ENCODE measurements at regions not wholly inside any gene's neighbourhood (a gene's known extent, or its start where the extent isn't known, plus 50 kb on each side); places are given as distances from the start of the nearest gene placed in this dataset.
A peak's percentile ranks its signal among the peaks of the same experiment; 100 is the strongest.

- no peak for DNase-seq (ENCODE audit: low read depth)
- H3K4me3 ChIP-seq (ENCODE audit: control insufficient read depth, low read depth, low read length): no peak overlapping the region
- TF ChIP-seq, protein P1, sequence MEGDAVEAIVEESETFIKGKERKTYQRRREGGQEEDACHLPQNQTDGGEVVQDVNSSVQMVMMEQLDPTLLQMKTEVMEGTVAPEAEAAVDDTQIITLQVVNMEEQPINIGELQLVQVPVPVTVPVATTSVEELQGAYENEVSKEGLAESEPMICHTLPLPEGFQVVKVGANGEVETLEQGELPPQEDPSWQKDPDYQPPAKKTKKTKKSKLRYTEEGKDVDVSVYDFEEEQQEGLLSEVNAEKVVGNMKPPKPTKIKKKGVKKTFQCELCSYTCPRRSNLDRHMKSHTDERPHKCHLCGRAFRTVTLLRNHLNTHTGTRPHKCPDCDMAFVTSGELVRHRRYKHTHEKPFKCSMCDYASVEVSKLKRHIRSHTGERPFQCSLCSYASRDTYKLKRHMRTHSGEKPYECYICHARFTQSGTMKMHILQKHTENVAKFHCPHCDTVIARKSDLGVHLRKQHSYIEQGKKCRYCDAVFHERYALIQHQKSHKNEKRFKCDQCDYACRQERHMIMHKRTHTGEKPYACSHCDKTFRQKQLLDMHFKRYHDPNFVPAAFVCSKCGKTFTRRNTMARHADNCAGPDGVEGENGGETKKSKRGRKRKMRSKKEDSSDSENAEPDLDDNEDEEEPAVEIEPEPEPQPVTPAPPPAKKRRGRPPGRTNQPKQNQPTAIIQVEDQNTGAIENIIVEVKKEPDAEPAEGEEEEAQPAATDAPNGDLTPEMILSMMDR (conservative IDR thresholded peaks at IDR 0.05; ENCODE audit: control insufficient read depth, insufficient read depth, low read depth, low read length): no peak
These were observed 481.8 kb downstream of the MTRR start for GRCh38 chr5:8350644-8351339.

GRCh38 chr5:8355981-8356380, 487.0 kb downstream of the MTRR start:
- DNase-seq (ENCODE audit: low read depth): no peak
- no peak overlapping the region for H3K4me3 ChIP-seq (ENCODE audit: control insufficient read depth, low read depth, low read length)
- TF ChIP-seq, protein P1 (conservative IDR thresholded peaks at IDR 0.05; ENCODE audit: control insufficient read depth, insufficient read depth, low read depth, low read length): no peak

- TF ChIP-seq, protein P1 (conservative IDR thresholded peaks at IDR 0.05; ENCODE audit: control insufficient read depth, insufficient read depth, low read depth, low read length): no peak
- no peak for DNase-seq (ENCODE audit: low read depth)
- no peak overlapping the region for H3K4me3 ChIP-seq (ENCODE audit: control insufficient read depth, low read depth, low read length)
These were observed 491.1 kb downstream of the MTRR start for GRCh38 chr5:8360012-8360411.

- TF ChIP-seq, protein P1 (conservative IDR thresholded peaks at IDR 0.05; ENCODE audit: control insufficient read depth, insufficient read depth, low read depth, low read length): no peak
- no peak for DNase-seq (ENCODE audit: low read depth)
- H3K4me3 ChIP-seq (ENCODE audit: control insufficient read depth, low read depth, low read length): no peak overlapping the region
These were observed 493.5 kb downstream of the MTRR start for GRCh38 chr5:8362495-8362894.

DNA sequence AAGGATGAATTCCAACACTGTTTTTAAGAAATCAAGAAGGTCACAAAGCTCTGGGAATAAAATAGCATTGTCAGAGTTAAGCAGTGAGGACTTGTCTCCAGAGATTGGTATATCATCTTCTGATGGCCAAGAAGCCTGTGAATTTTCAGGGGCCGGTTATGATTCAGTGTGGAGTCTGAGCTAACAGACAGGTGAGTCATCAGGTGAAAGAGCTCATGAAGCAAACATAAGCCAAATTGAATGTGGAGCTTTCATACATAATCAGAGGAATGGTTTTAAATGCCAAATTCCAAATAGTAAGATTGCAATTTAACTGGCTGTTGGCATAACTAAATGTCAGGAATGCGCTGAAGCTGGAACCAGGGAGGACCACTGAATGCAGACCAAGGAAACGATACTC, 494.2 kb downstream of the MTRR start:
- no peak overlapping the region for H3K4me3 ChIP-seq (ENCODE audit: control insufficient read depth, low read depth, low read length)
- peak; percentile 11 for DNase-seq (ENCODE audit: low read depth)
- TF ChIP-seq, protein P1 (conservative IDR thresholded peaks at IDR 0.05; ENCODE audit: control insufficient read depth, insufficient read depth, low read depth, low read length): no peak

- TF ChIP-seq, protein P1 (conservative IDR thresholded peaks at IDR 0.05; ENCODE audit: control insufficient read depth, insufficient read depth, low read depth, low read length): no peak
- DNase-seq (ENCODE audit: low read depth): no peak
- H3K4me3 ChIP-seq (ENCODE audit: control insufficient read depth, low read depth, low read length): no peak overlapping the region
These were observed 497.3 kb downstream of the MTRR start for GRCh38 chr5:8366266-8366665.

All from fibroblast of mammary gland (primary cell).